HAP-1 (cell line): ENCODE measurements at regions not wholly inside any gene's neighbourhood (a gene's known extent, or its start where the extent isn't known, plus 50 kb on each side); places are given as distances from the start of the nearest gene placed in this dataset.

Experiments
- DNase-seq, 2 experiments: peaks; one replicate each; pipeline ENCODE4 v3.0.0-alpha.2; 2016 to 2020; ENCODE audit warnings: low spot score in 2 of 2
- H3K27me3 ChIP-seq: fragments of 250-450 bp; sonication (Bioruptor Pico); 2 replicates; pipeline ENCODE4 v1.5.1; 2020; ENCODE audit warnings: low read depth, mild to moderate bottlenecking, moderate library complexity
- H3K36me3 ChIP-seq: fragments of 250-450 bp; sonication (Bioruptor Pico); replicated peaks from 2 replicates; pipeline ENCODE4 v1.5.1; 2020; ENCODE audit warnings: mild to moderate bottlenecking
- H3K4me1 ChIP-seq: fragments of 250-450 bp; sonication (Bioruptor Pico); 2 replicates; pipeline ENCODE4 v1.5.1; 2020; ENCODE audit warnings: mild to moderate bottlenecking
- H3K4me3 ChIP-seq: fragments of 250-450 bp; sonication (Bioruptor Pico); 2 replicates; pipeline ENCODE4 v1.5.1; 2020; ENCODE audit warnings: mild to moderate bottlenecking, moderate library complexity
- H3K9me3 ChIP-seq: fragments of 250-450 bp; sonication (Bioruptor Pico); 2 replicates; pipeline ENCODE4 v1.5.1; 2020; ENCODE audit warnings: mild to moderate bottlenecking, moderate library complexity
- in situ Hi-C: fragments of 300-500 bp; cut with MboI; formaldehyde crosslinking; loops from 3 replicates; pipeline ENCODE4 v1.14.3; 2020; ENCODE audit warnings: low sequenced_read_pairs, inconsistent platforms, mixed read lengths

GRCh38 chrX:45264865-45265264 is 64.2 kb upstream of the DIPK2B start:
- Histone ChIP-seq H3K4me1 (no peaks in the 10 kb centered on the region), H3K9me3 (no peaks in the 10 kb centered on the region), H3K27me3 (no peaks in the 10 kb centered on the region), H3K4me3 (no peak overlapping the region), H3K36me3 (no peaks in the 10 kb centered on the region)
- DNase-seq, result no peak
- in situ Hi-C loops, result no loop called here

- Histone ChIP-seq H3K4me1 (no peaks in the 10 kb centered on the region), H3K36me3 (no peaks in the 10 kb centered on the region), H3K9me3 (no peaks in the 10 kb centered on the region), H3K27me3 (no peaks in the 10 kb centered on the region), H3K4me3 (no peak overlapping the region)
- DNase-seq, result no peak
- in situ Hi-C loops, result no loop called here
Measured at GRCh38 chrX:45261471-45261870, 60.8 kb upstream of the DIPK2B start.

DNA sequence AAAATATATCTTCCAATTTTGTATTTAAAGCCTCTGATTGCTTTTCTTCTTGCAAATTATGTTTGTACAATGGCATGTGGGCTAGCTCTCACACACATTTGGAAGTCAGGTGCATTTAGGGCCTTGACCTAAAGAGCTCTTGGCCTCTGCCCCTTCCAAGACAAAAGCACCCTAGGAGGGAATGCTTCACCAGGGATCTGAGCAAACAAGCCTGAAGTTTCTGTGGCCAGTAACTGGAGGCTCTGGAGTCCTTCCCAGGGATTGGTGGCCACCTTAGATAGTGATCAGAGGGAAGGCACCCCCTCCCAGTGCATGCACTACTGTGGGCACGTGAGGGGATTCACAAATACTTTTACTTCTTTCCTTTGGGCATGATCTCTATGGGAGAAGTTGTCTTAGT is 60.3 kb upstream of the DIPK2B start:
- Histone ChIP-seq H3K4me3 (no peak overlapping the region), H3K9me3 (no peaks in the 10 kb centered on the region), H3K4me1 (no peaks in the 10 kb centered on the region), H3K36me3 (no peaks in the 10 kb centered on the region), H3K27me3 (no peaks in the 10 kb centered on the region)
- in situ Hi-C loops, result no loop called here
- DNase-seq, result no peak

- DNase-seq, result no peak
- H3K4me1 ChIP-seq, result no peaks in the 10 kb centered on the region
- H3K4me3 ChIP-seq, result no peak overlapping the region
Measured at GRCh38 chrX:45258731-45259402, 58.2 kb upstream of the DIPK2B start.

More at GRCh38 chrX:45258731-45259402, 58.2 kb upstream of the DIPK2B start:
- Histone ChIP-seq H3K27me3 (no peaks in the 10 kb centered on the region), H3K9me3 (no peaks in the 10 kb centered on the region), H3K36me3 (no peaks in the 10 kb centered on the region)
- in situ Hi-C loops, result no loop called here
